A673 (cell line): ENCODE measurements at regions not wholly inside any gene's neighbourhood (a gene's known extent, or its start where the extent isn't known, plus 50 kb on each side); places are given as distances from the start of the nearest gene placed in this dataset.

Experiments
- BruUV-seq: library from RNA; stranded (reverse); fragments of 400-500 nt; replicated peaks from 2 replicates; lab custom pipeline; 2021; lab: Mats Ljungman, UMichigan
- CTCF ChIA-PET: fragments of 300-600 bp; sonication (Branson Sonifier 250); formaldehyde crosslinking; loops from one replicate; lab custom pipeline; 2022; ENCODE audit warnings: antibody characterized with exemption; lab: Charles Lee
- POLR2A ChIA-PET: fragments of 300-600 bp; sonication (Branson Sonifier 250); formaldehyde crosslinking; loops from one replicate; lab custom pipeline; 2022; ENCODE audit warnings: antibody characterized with exemption; ENCODE audit not compliant: low non-redundant PET; lab: Charles Lee
- DNase-seq: peaks from one replicate; pipeline ENCODE4 v3.0.0-alpha.2; 2015; ENCODE audit warnings: low spot score
- H3K27ac ChIP-seq: fragments of 200-600 bp; sonication (generic); 2 replicates; pipeline ENCODE4 v1.5.1; 2016; ENCODE audit warnings: mixed run types, low read depth, mild to moderate bottlenecking, mixed read lengths, antibody characterized with exemption, low read length; ENCODE audit not compliant: poor library complexity, severe bottlenecking
- H3K27me3 ChIP-seq: fragments of 200-600 bp; sonication (generic); replicated peaks from 2 replicates; pipeline ENCODE4 v1.6.1; 2017; ENCODE audit warnings: mixed run types, low read depth, mild to moderate bottlenecking, mixed read lengths, antibody characterized with exemption, low read length; ENCODE audit not compliant: insufficient read depth, poor library complexity
- H3K36me3 ChIP-seq: fragments of 200-600 bp; sonication (generic); 2 replicates; pipeline ENCODE4 v1.6.1; 2016; ENCODE audit warnings: mixed run types, mild to moderate bottlenecking, mixed read lengths, antibody characterized with exemption, low read length; ENCODE audit not compliant: insufficient read depth, poor library complexity, severe bottlenecking
- H3K4me1 ChIP-seq: fragments of 200-600 bp; sonication (generic); 2 replicates; pipeline ENCODE4 v1.6.1; 2017; ENCODE audit warnings: mixed run types, mild to moderate bottlenecking, mixed read lengths, antibody characterized with exemption, low read length; ENCODE audit not compliant: insufficient read depth, poor library complexity, severe bottlenecking
- H3K4me3 ChIP-seq: fragments of 200-600 bp; sonication (generic); 2 replicates; pipeline ENCODE4 v1.5.1; 2016; ENCODE audit warnings: low read depth, mixed run types, mild to moderate bottlenecking, mixed read lengths, low read length; ENCODE audit not compliant: poor library complexity, severe bottlenecking
- H3K9me3 ChIP-seq: fragments of 200-600 bp; sonication (generic); 2 replicates; pipeline ENCODE4 v1.6.1; 2016; ENCODE audit warnings: mixed run types, low read depth, mild to moderate bottlenecking, mixed read lengths, antibody characterized with exemption, low read length; ENCODE audit not compliant: poor library complexity, severe bottlenecking
- EZH2 ChIP-seq: fragments of 200-600 bp; sonication (generic); IDR thresholded peaks from 2 replicates; pipeline ENCODE4 v1.6.1; 2017; ENCODE audit warnings: borderline replicate concordance, low read depth, mild to moderate bottlenecking, mixed read lengths, antibody characterized with exemption, low read length; ENCODE audit not compliant: poor library complexity, severe bottlenecking
- intact Hi-C: fragments of 100-400 bp; cut with micrococcal nuclease; formaldehyde crosslinking; loops from one replicate; pipeline ENCODE4 v1.10.0; 2022; ENCODE audit not compliant: unreplicated experiment
- TF ChIP-seq, protein P1 (sequence below): fragments of 300-800, 200-600 bp; sonication (generic); conservative IDR thresholded peaks from 2 replicates; pipeline ENCODE4 v1.5.1; 2017; ENCODE audit warnings: low read depth, mild to moderate bottlenecking, antibody characterized with exemption, low read length, moderate library complexity, mixed read lengths

DNA sequence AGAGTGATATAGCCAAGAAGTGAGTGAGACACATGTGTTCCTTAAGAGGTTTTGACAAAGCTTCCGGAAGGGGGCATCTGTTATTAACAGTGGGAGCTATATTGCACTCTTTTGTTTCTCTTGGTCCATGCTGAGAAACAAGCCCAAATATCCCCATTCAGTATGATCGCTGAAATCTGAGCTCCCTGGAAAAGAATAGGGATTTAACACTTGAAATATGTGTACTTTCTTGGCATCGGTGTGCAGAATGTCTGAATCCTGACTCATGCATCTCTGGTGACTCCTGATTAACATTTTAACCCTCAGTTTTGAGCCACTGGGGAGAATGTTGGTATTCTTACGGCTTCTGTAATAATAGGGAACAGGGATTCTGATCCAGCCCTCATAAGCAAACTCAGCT, 448.1 kb downstream of the TSN start:
- CTCF ChIA-PET: interaction anchor here (0.6 to 1.6 kb wide), 7 partner anchors 9 to 543 kb away, joined by 3 to 7 read pairs (median 4); no protein-coding TSS in a partner anchor
- no peak overlapping the region for H3K4me3 ChIP-seq
- TF ChIP-seq, protein P1, sequence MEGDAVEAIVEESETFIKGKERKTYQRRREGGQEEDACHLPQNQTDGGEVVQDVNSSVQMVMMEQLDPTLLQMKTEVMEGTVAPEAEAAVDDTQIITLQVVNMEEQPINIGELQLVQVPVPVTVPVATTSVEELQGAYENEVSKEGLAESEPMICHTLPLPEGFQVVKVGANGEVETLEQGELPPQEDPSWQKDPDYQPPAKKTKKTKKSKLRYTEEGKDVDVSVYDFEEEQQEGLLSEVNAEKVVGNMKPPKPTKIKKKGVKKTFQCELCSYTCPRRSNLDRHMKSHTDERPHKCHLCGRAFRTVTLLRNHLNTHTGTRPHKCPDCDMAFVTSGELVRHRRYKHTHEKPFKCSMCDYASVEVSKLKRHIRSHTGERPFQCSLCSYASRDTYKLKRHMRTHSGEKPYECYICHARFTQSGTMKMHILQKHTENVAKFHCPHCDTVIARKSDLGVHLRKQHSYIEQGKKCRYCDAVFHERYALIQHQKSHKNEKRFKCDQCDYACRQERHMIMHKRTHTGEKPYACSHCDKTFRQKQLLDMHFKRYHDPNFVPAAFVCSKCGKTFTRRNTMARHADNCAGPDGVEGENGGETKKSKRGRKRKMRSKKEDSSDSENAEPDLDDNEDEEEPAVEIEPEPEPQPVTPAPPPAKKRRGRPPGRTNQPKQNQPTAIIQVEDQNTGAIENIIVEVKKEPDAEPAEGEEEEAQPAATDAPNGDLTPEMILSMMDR: peak; percentile 59
- TF ChIP-seq EZH2: no peak
- intact Hi-C loops: loop anchor here (1.0 to 10.0 kb wide), 2 partner anchors 297 to 299 kb away; no protein-coding TSS in a partner anchor
- POLR2A ChIA-PET: interaction anchor here (0.5 kb wide), 1 partner anchor 296 kb away, joined by 15 read pairs; no protein-coding TSS in a partner anchor
- peak; percentile 98 for DNase-seq
- BruUV-seq: no TSS peak
- H3K36me3 ChIP-seq: no peaks in the 10 kb centered on the region
- H3K9me3 ChIP-seq: no peaks in the 10 kb centered on the region
- no peaks in the 10 kb centered on the region for H3K27me3 ChIP-seq
- H3K27ac ChIP-seq: peak overlapping the region; percentile 74
- H3K4me1 ChIP-seq: peaks cover 38% of the 10 kb centered on the region

DNA sequence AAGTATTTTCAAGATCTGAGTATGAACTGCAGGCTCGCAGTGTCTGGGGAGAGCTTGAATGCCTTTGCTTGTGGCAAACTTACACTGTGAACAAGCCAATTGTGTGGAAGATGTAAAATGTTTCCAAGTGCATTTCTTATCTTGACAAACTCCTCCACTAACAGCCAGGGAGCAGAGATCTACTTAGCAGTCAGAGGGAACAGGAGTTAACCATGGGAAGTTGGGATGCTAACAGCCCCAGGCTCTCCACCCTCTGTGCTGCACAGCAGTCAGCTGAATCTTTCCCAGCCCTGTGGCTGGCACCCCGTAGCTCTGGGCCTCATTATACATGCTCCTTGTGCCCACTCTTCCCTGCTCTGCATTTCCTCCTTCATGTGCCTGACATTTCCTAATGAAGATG, 450.2 kb downstream of the TSN start:
- DNase-seq: peak; percentile 76
- H3K27ac ChIP-seq: no peak overlapping the region
- H3K9me3 ChIP-seq: no peaks in the 10 kb centered on the region
- H3K36me3 ChIP-seq: no peaks in the 10 kb centered on the region
- intact Hi-C loops: loop anchor here (10.0 kb wide), 1 partner anchor 301 kb away; no protein-coding TSS in a partner anchor
- ChIA-PET POLR2A (no interaction called here), CTCF (no interaction called here)
- peaks cover 38% of the 10 kb centered on the region for H3K4me1 ChIP-seq
- BruUV-seq: no TSS peak
- H3K27me3 ChIP-seq: no peaks in the 10 kb centered on the region
- TF ChIP-seq, protein P1: no peak
- no peak for TF ChIP-seq EZH2
- H3K4me3 ChIP-seq: no peak overlapping the region

DNA sequence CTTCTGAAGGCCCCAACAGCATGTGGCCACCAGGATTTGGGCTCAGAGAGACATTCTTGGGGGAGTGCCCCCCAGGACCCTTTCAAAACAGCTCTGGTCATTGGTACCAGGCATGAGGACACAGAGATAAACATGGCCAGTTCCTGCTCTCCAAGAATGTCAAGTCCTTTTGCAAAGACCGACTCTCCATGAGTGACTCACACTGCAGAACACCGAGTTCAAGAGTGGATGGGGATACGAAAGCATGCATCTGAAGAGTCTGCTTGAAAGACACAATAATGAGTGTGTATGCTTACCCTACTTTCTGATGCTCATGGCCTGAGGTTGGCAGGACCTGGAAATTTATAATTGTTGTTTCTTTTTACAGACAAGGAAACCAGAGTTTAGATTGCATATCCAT, 450.6 kb downstream of the TSN start:
- ChIA-PET CTCF (no interaction called here), POLR2A (no interaction called here)
- no TSS peak for BruUV-seq
- Histone ChIP-seq H3K4me1 (peaks cover 38% of the 10 kb centered on the region), H3K27ac (no peak overlapping the region), H3K4me3 (no peak overlapping the region), H3K36me3 (no peaks in the 10 kb centered on the region), H3K9me3 (no peaks in the 10 kb centered on the region), H3K27me3 (no peaks in the 10 kb centered on the region)
- TF ChIP-seq EZH2: no peak
- TF ChIP-seq, protein P1: no peak
- DNase-seq: peak; percentile 23
- intact Hi-C loops: loop anchor here (10.0 kb wide), 1 partner anchor 301 kb away; no protein-coding TSS in a partner anchor
